ENCODE measurements at regions not wholly inside any gene's neighbourhood (a gene's known extent, or its start where the extent isn't known, plus 50 kb on each side); places are given as distances from the start of the nearest gene placed in this dataset.

- DNase-seq = no peak
Measured at GRCh38 chr10:3689871-3690510, 95.0 kb downstream of the KLF6 start.

- DNase-seq = no peak
Measured at GRCh38 chr10:3687510-3688081, 97.4 kb downstream of the KLF6 start.

GRCh38 chr10:3685384-3685783, 99.6 kb downstream of the KLF6 start:
- DNase-seq = no peak

GRCh38 chr10:3684891-3685290, 100.1 kb downstream of the KLF6 start:
- no peak for DNase-seq

GRCh38 chr10:3683560-3683959, 101.4 kb downstream of the KLF6 start:
- DNase-seq = no peak

- DNase-seq = no peak
Measured at GRCh38 chr10:3682745-3683144, 102.3 kb downstream of the KLF6 start.

GRCh38 chr10:3681642-3682554, 103.1 kb downstream of the KLF6 start:
- DNase-seq = no peak

GRCh38 chr10:3679950-3680629, 104.9 kb downstream of the KLF6 start:
- DNase-seq = no peak

- no peak for DNase-seq
Measured at GRCh38 chr10:3678629-3679227, 106.3 kb downstream of the KLF6 start.

- DNase-seq = no peak
Measured at GRCh38 chr10:3676564-3676963, 108.4 kb downstream of the KLF6 start.

GRCh38 chr10:3672220-3672619, 112.8 kb downstream of the KLF6 start:
- DNase-seq = no peak

- no peak for DNase-seq
Measured at GRCh38 chr10:3671386-3671955, 113.5 kb downstream of the KLF6 start.

- no peak for DNase-seq
Measured at GRCh38 chr10:3668966-3669330, 116.1 kb downstream of the KLF6 start.

GRCh38 chr10:3668276-3668965, 116.6 kb downstream of the KLF6 start:
- DNase-seq = no peak

- DNase-seq = no peak
Measured at GRCh38 chr10:3666525-3667302, 118.3 kb downstream of the KLF6 start.

- no peak for DNase-seq
Measured at GRCh38 chr10:3665316-3665908, 119.6 kb downstream of the KLF6 start.

GRCh38 chr10:3662775-3663174, 122.2 kb downstream of the KLF6 start:
- no peak for DNase-seq

- no peak for DNase-seq
Measured at GRCh38 chr10:3661271-3661670, 123.7 kb downstream of the KLF6 start.

- no peak for DNase-seq
Measured at GRCh38 chr10:3660753-3661152, 124.3 kb downstream of the KLF6 start.

- no peak for DNase-seq
Measured at GRCh38 chr10:3659203-3659917, 125.6 kb downstream of the KLF6 start.

Measured in RPMI8226 (cell line).